LoVo (cell line): ENCODE measurements at regions not wholly inside any gene's neighbourhood (a gene's known extent, or its start where the extent isn't known, plus 50 kb on each side); places are given as distances from the start of the nearest gene placed in this dataset.
A peak's percentile ranks its signal among the peaks of the same experiment; 100 is the strongest.
"Not testable (repeated sequence)": the region's sequence is repeated elsewhere in the genome, so short reads cannot be mapped to it uniquely, and the experiment has no call there.

Experiments
- DNase-seq: peaks from one replicate; pipeline ENCODE4 v3.0.0-alpha.2; 2016; ENCODE audit warnings: low spot score

DNA sequence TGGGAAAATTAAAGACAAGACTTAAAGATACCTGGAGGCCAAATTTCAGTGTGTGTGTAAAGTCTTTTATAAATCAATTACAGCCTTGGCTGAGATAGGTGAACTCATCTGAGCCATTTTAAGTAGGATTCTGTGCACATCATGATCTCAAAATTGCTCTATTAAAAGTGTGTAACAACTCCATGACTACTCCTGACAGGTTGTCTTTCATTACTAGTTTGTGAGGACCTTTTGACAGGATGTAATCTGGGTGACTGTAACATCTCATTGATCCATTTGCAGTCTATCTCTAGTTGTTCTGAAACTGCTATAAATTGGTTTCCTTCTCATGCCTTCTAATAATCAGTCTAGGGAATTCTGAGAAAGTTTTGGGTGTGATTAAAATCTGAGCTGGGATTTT lies 753.3 kb downstream of the SLITRK5 start:
- no peak for DNase-seq

DNA sequence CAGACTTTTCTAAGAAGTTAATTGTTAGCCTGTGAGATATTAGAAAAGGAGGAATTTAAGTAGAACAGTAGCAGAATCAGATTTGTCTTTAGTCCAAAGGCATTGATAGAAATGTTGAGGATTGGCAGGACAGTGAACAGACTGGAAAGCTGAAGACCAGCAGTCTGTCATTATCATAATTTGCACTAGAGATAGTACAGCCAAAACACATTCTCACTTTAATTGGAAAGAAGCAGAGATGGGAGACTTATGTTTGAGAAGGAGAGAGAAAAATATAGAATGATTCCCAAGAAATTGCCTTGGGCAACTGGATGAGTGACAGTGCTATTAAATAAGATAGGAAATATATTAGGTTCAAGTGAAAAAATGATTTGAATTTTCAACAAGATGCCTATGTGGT lies 755.5 kb downstream of the SLITRK5 start:
- no peak for DNase-seq

DNA sequence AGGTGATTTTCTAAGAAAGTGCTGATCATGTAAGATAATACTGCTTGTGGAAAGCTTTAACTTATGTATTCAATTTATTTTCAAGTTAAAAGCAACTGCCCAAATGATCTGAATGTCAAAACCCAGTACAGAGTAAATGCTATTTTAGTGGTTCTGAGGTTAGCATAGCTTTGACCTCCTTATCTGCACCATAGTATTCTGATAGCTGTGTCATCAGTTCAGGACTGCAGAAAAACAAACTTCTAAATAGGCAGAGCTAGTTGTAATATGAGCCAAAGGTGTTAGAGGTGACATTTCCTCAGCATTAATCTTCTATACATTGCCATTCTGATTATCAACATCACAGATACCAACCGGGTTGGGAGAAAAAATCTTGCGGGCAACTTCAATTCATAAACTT lies 758.7 kb downstream of the SLITRK5 start:
- DNase-seq: no peak

- DNase-seq: no peak
Measured at GRCh38 chr13:88434953-88435352, 763.8 kb downstream of the SLITRK5 start.

GRCh38 chr13:88436974-88437373 lies 765.8 kb downstream of the SLITRK5 start:
- DNase-seq: no peak

GRCh38 chr13:88450515-88450914 lies 779.3 kb downstream of the SLITRK5 start:
- no peak for DNase-seq

- DNase-seq: no peak
Measured at GRCh38 chr13:88456151-88456550, 785.0 kb downstream of the SLITRK5 start.

DNA sequence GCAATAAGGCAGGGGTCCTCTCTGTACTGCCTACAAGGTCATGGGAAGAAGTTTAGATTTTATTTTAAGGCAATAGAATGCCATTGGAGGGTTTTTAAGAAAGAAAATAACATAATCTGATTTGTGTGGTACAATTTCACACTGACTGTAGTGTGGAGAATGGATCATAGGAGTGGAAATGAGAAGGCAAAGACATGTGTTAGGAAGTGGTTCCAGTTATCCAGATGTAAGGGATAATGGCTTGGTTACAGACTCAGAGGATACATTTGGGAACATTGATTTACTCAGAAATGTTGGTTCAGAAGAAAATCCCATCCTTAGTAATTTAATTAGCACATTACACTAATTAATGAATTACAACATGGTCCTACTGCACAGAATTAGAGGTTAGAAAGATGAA lies 788.2 kb downstream of the SLITRK5 start:
- DNase-seq: no peak

GRCh38 chr13:88461272-88462009 lies 790.3 kb downstream of the SLITRK5 start:
- no peak for DNase-seq

GRCh38 chr13:88464851-88465250 lies 793.7 kb downstream of the SLITRK5 start:
- DNase-seq: no peak

DNA sequence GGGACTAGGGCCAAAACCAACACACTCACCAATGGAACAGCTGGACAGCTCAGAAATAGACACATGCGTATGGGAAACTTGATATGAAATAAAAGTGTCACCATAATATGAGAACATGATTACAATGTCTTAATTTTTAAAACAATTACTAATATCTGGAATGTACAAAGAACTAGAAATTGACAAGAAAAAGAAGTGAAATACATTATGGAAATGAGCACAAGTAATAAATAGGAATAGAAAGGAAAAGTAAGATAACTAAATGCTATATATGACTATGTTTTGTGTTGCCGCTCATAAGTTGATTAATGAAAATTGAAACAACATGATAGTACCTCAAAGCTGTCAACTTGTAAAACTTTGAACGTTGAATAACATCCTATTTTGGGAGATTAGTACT lies 801.1 kb downstream of the SLITRK5 start:
- DNase-seq: no peak

DNA sequence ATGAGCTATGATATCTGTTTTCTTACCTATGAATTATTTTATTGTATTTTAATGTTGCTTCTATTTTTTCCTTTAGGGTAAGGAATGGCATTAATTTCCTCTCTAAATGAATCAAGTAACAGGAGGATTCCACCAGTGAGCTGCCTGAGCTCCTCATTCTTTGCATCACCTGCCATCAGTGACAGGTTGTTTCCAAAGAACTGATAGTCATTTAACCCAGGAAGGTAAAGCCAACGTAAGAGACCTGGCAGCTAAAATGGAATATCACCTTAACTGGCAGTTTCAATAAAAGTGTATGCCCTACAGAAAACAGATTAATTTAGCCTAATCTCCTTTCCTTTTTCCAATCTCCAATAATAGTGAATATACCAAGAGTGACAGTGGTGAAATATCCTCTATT lies 812.0 kb downstream of the SLITRK5 start:
- no peak for DNase-seq

DNA sequence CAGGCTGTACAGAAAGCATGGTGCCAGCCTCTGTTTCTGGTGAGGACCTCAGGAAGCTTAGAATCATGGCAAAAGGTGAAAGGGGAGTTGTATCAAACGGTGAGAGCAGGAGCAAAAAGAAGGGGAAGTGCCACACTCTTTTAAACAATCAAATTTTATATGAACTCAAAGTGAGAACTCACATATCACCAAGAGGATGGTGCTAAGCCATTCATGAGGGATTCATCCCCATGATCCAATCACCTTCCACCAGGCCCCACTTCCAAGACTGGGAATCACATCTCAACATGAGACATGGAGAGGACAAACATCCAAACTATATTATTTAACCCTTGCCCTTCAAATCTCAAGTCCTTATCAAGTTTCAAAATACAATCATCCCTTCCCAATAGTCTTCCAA lies 836.7 kb downstream of the SLITRK5 start:
- no peak for DNase-seq

DNA sequence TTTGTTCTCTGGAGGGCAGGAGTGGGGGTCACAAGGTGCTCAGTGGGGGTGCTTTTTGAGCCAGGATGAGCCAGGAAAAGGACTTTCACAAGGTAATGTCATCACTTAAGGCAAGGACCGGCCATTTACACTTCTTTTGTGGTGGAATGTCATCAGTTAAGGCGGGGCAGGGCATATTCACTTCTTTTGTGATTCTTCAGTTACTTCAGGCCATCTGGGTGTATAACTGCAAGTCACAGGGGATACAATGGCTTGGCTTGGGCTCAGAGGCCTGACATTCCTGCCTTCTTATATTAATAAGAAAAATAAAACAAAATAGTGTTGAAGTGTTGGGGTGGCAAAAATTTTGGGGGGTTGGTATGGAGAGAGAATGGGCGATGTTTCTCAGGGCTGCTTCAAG lies 841.8 kb downstream of the SLITRK5 start:
- not testable (repeated sequence) for DNase-seq

DNA sequence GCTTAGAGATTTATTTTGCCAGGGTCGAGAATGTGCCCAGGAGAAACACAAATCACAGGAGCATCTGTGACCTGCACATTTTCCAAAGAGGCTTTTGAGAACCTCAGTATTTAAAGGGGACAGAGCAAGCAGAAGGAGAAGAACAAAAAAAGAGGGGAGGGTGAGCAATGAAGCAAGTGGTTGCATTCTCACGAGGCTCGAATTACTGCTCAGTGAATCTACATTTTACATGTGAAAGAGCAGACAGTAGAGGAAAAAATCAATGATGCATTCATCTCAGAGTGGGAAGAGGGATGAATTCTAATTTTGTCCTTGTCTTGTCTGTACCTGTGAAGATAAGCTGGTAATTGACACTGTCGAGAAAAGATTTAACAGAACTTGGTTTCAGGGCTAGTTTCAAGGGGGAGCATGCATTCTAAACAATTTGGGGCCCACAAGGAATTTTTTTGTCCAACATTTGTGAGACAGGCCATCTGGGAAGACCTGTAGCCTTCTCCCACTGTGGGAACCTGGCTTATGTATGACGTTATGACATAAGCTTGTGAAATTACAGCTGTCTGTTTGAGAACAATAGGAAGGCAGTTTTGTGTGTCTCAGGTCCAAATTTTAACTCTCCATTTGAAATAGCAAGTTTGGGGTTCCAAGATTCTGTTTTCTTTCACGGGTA lies 855.1 kb downstream of the SLITRK5 start:
- no peak for DNase-seq

- no peak for DNase-seq
Measured at GRCh38 chr13:88526853-88527215, 855.7 kb downstream of the SLITRK5 start.

DNA sequence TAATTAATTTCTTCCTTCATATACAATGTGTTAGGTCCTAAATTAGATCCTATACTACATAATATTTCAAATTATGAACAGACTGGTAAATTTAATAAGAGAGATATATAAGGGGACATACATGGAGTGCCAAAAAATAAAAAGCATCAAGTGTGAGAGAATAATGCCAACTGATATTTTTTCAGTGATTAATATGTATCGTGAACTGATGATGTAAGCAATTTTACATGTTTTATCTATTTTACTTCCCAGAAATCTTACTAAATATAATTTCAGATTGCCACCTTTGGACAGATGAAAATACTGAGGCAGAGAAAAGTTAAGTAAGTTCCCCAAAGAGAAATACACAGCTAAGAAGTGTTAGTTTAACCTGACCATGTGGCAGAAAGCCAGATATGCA lies 870.8 kb downstream of the SLITRK5 start:
- no peak for DNase-seq

- peak; percentile 24 for DNase-seq
Measured at GRCh38 chr13:88544836-88545235, 873.7 kb downstream of the SLITRK5 start.

- no peak for DNase-seq
Measured at GRCh38 chr13:88552966-88553365, 881.8 kb downstream of the SLITRK5 start.

DNA sequence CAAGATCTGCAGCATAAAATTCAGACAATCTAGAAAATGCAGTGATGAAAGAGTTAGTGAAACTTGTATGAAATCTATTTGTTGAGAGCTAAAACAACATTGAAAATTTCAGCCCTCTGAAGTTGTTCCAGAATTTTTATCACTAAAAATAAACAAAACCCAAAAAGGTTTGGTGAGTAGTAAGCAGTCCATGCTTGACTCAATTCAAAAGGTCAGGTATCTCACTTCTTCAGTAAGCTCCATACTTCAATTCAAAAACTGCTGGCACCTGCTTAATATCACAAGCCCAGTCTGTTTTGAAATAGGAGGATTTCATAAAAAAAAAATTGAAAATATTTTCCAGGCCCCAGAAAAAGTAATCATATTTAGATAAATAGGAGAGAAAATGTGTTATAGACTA lies 894.4 kb downstream of the SLITRK5 start:
- no peak for DNase-seq

DNA sequence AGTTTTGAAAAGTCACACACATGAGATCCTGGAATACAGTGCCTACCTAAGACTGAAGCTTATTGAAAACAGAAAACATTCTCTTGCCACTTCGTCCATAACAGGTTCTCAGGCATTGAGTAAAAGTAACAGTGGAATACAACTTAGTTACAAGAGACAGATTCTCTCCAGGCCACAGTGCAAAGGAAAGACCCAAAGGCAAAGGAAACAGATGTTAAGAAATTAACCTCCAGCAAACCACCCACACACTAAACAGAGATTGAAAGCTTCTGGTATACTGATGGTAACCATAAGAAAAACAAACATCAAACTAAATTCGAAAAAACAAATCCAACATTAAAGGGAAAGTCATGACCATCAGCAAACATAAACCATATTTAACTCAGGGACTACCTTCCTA lies 914.7 kb downstream of the SLITRK5 start:
- no peak for DNase-seq

DNA sequence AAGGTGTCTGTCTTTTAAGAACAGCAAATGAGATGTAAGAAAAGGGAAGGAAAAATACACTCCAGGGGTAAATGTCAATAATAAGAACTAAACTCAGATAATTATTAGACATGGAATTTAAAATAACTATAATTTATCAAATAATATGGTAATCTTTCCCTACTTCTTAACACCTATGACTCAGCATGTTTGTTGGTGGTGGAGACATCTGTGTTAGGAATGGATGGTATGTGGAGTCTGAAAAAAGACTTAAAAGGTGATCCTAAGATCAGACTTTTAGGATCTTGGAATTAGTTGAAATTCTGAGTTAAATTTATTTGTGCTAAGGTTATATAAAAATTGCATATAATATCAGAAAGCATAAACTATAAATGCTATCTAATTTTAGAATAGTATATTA lies 915.1 kb downstream of the SLITRK5 start:
- no peak for DNase-seq

DNA sequence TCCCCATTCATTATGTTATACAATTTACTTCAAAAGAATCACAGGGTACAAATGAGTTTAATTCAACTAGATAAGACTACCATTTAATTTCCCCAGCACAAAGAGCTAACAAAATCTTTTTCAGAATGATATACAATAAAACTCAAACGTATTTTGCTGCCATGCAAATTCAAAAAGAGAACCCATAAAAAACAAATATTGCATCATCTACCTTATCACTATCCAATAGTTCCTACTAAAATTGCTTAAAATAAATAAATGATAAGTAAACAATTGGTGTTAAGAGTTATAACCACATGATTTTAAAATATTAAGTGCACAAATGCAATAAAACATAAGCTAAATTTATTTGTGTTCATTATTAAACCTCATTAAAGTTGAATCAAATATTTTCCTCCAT lies 919.4 kb downstream of the SLITRK5 start:
- DNase-seq: no peak

GRCh38 chr13:88592105-88592504 lies 920.9 kb downstream of the SLITRK5 start:
- no peak for DNase-seq
